Heart left ventricle (tissue), 16 donors: ENCODE measurements at regions not wholly inside any gene's neighbourhood (a gene's known extent, or its start where the extent isn't known, plus 50 kb on each side); places are given as distances from the start of the nearest gene placed in this dataset.
"Not testable (repeated sequence)": the region's sequence is repeated elsewhere in the genome, so short reads cannot be mapped to it uniquely, and the experiment has no call there.

ENCODE experiments used
- ATAC-seq, 4 donors: fragments of 200-7000 bp; cut with Tn5 transposase; one replicate each; pipeline ENCODE4 v1.9.1; 2020 to 2022; ENCODE audit warnings: moderate library complexity in 4 of 4, mild to moderate bottlenecking in 3 of 4, moderate number of reproducible peaks in 1 of 4
- DNase-seq, 5 donors: peaks; one replicate each; pipeline ENCODE4 v3.0.0-alpha.2; 2020
- H3K27ac ChIP-seq, 12 donors: fragments of 200-600 bp; sonication (generic) in 4 of 12; one replicate each; pipeline versions ENCODE4 v1.5.0 to v1.8.0; 2016 to 2022; ENCODE audit warnings: mild to moderate bottlenecking in 2 of 12
- H3K27me3 ChIP-seq, 9 donors: fragments of 200-600 bp; sonication (generic) in 2 of 9; one replicate each; pipeline versions ENCODE4 v1.5.1 to v1.8.0; 2016 to 2022; ENCODE audit warnings: mild to moderate bottlenecking in 3 of 9
- H3K36me3 ChIP-seq, 9 donors: fragments of 200-600 bp; sonication (generic) in 2 of 9; one replicate each; pipeline versions ENCODE4 v1.5.0 to v1.8.0; 2018 to 2022; ENCODE audit warnings: mild to moderate bottlenecking in 2 of 9
- H3K4me1 ChIP-seq, 12 donors: fragments of 200-600 bp; sonication (generic) in 4 of 12; one replicate each; pipeline versions ENCODE4 v1.5.0 to v1.8.0; 2016 to 2022; ENCODE audit warnings: mild to moderate bottlenecking in 3 of 12
- H3K4me3 ChIP-seq, 12 donors: fragments of 200-600 bp; sonication (generic) in 4 of 12; one replicate each; pipeline versions ENCODE4 v1.5.0 to v1.8.0; 2017 to 2022; ENCODE audit warnings: mild to moderate bottlenecking in 9 of 12, moderate library complexity in 4 of 12
- H3K9me3 ChIP-seq, 12 donors: fragments of 200-600 bp; sonication (generic) in 4 of 12; one replicate each; pipeline versions ENCODE4 v1.5.0 to v1.8.0; 2016 to 2022; ENCODE audit warnings: mild to moderate bottlenecking in 1 of 12
- POLR2A ChIP-seq, 2 donors: fragments of 450-650 bp; IDR thresholded peaks; one replicate each; pipeline ENCODE4 v1.6.1; 2017; ENCODE audit warnings: antibody characterized with exemption in 2 of 2, mild to moderate bottlenecking in 2 of 2, moderate library complexity in 2 of 2
- WGBS, 4 donors: extraction: QIAGEN DNeasy Blood & Tissue Kit in 2 of 4; methylation state at CpG; one replicate each; pipeline versions ENCODE4 v1.1.5 to v1.1.7; 2013 to 2018; 5-methylcytosine and 5-hydroxymethylcytosine counted together
- intact Hi-C, 10 donors: fragments of 100-400 bp; cut with DNase I; formaldehyde crosslinking; loops; one replicate each; pipeline versions ENCODE4 v1.11.1 to v1.14.2; 2022
- TF ChIP-seq, protein P1 (sequence below), 12 donors: fragments of 200-600 bp; sonication (generic) in 4 of 12; IDR thresholded peaks; one replicate each; pipeline versions ENCODE4 v1.5.0 to v1.8.0; 2018 to 2022; ENCODE audit warnings: antibody characterized with exemption in 12 of 12, mild to moderate bottlenecking in 5 of 12
- donor health status: ischemic (EF 13 %, LVEDD 7.1; RV severe dilation, severe dysfunction).
- donor health status: healthy with polysubstance abuse.
- donor health status: DM: no; HTN: yes; CAD: no.
- donor health status: DM: no; HTN: no; CAD: no.
- donor health status: ischemic (EF 25% LVEDD 6.9; RV normal size, moderate dysfunction).
- donor health status: ischemic (EF 25% LVEDD 5.7; RV mildly dilated, moderate dysfunction).
- donor health status: healthy.
- donor health status: DM: yes; HTN: yes; CAD: no.
- donor health status: ischemic (EF 35%, LVEDD 5.7; RV mildly dilated, moderate dysfunction).
- donor health status: nonischemic (EF 11% LVEDD 7.7; RV severe dilation, severe dysfunction).
- donor health status: DM: yes; HTN: yes; CAD: no.
- donor health status: PGD.
- donor health status: ischemic (EF 29% LVEDD 5.4; RV normal size, mild dysfunction).
- donor health status: nonischemic (EF 23%, LVEDD 6.1; RV moderate dilation, normal function).

GRCh38 chr9:34773306-34773910 is 63.5 kb upstream of the CCL21 start:
- peaks cover 0 to 16% (median 0%) of the 10 kb centered on the region in 12 donors for H3K9me3 ChIP-seq

DNA sequence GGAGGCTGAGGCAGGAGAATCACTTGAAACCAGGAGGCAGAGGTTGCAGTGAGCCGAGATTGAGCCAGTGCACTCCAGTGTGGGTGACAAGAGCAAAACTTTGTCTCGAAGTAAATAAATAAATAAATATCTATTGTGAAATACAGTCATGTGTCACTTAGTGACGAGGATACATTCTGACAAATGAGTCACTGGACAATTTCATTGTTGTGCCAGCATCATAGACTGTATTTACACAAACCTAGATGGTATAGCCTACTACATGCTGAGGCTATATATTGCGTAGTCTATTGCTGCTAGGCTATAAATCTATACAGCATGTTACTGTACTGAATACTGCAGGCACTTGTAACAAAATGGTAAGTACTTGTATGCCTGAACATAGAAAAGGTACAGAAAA is 61.1 kb upstream of the CCL21 start:
- H3K36me3 ChIP-seq: no peaks in the 10 kb centered on the region
- no peaks in the 10 kb centered on the region for H3K4me1 ChIP-seq
- peaks cover 0 to 29% (median 0%) of the 10 kb centered on the region in 9 donors for H3K27me3 ChIP-seq
- H3K4me3 ChIP-seq: no peak overlapping the region
- no peak for ATAC-seq
- H3K9me3 ChIP-seq: peaks cover 0 to 7% (median 0%) of the 10 kb centered on the region in 12 donors
- no peak for DNase-seq
- intact Hi-C loops: no loop called here
- 77 to 86% (median 83%) methylated on average over 4 of the region's 4 CpGs for WGBS, 4 donors
- H3K27ac ChIP-seq: no peak overlapping the region
- TF ChIP-seq, protein P1, sequence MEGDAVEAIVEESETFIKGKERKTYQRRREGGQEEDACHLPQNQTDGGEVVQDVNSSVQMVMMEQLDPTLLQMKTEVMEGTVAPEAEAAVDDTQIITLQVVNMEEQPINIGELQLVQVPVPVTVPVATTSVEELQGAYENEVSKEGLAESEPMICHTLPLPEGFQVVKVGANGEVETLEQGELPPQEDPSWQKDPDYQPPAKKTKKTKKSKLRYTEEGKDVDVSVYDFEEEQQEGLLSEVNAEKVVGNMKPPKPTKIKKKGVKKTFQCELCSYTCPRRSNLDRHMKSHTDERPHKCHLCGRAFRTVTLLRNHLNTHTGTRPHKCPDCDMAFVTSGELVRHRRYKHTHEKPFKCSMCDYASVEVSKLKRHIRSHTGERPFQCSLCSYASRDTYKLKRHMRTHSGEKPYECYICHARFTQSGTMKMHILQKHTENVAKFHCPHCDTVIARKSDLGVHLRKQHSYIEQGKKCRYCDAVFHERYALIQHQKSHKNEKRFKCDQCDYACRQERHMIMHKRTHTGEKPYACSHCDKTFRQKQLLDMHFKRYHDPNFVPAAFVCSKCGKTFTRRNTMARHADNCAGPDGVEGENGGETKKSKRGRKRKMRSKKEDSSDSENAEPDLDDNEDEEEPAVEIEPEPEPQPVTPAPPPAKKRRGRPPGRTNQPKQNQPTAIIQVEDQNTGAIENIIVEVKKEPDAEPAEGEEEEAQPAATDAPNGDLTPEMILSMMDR (IDR thresholded peaks at IDR 0.05): no peak
- no peak for TF ChIP-seq POLR2A (IDR thresholded peaks at IDR 0.05)

More at GRCh38 chr9:34773306-34773910, 63.5 kb upstream of the CCL21 start:
- TF ChIP-seq, protein P1 (IDR thresholded peaks at IDR 0.05): no peak
- TF ChIP-seq POLR2A (IDR thresholded peaks at IDR 0.05): no peak
- WGBS, 4 donors: 71 to 76% (median 74%) methylated on average over 4 of the region's 4 CpGs
- Histone ChIP-seq H3K27me3 (peaks cover 0 to 23% (median 0%) of the 10 kb centered on the region in 9 donors), H3K4me1 (no peaks in the 10 kb centered on the region), H3K4me3 (no peak overlapping the region), H3K27ac (no peak overlapping the region), H3K36me3 (no peaks in the 10 kb centered on the region)
- no peak for DNase-seq
- ATAC-seq: no peak
- intact Hi-C loops: no loop called here

- DNase-seq, intact Hi-C loops, H3K27ac ChIP-seq, ATAC-seq, H3K36me3 ChIP-seq, H3K4me3 ChIP-seq, H3K9me3 ChIP-seq, H3K4me1 ChIP-seq: not testable (repeated sequence)
- peaks cover 0 to 29% (median 0%) of the 10 kb centered on the region in 9 donors for H3K27me3 ChIP-seq
- 25 to 65% (median 51%) methylated on average over 3 to 9 of the region's 9 CpGs for WGBS, 4 donors
Measured at GRCh38 chr9:34767087-34767486, 57.2 kb upstream of the CCL21 start.

DNA sequence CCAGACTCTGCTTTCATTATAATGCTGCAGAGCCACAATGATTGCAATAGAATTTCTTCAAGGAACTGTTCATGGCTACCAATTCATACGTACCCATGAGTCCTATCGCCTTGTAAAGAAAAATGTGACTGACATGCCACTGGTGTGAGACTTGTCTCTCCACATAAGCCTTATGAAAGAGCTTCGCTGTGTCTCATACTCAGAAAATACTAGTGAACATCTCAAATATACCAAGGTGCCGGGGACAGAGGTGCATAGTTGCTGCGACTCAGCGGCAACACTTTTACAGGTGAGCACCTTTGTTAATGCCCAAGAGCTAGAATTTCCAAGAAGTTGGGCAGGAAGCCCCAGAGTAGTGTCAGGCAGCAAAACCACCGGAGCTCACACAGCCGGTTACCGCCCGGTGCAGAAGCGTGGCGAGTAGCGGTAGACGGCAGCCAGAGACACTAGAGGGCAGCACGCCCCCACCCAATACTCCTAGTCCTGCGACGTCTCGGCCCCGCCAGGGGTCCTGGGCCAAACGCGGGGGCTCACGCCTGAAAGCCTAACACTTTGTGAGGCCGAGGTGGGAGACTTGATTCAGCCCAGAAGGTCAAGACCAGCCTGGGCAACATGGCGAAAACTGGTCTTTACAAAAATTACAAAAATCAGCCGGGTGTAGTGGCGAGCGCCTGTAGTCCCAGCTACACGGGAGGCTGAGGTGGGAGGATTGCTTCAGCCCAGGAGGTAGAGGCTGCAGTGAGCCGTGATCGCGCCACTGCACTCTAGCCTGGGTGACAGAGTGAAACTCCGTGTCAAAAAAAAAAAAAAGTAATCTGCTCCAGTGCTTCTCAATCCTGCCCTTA is 50.5 kb upstream of the CCL21 start:
- intact Hi-C loops: loop anchor here in 1 of 10 donors (5.0 kb wide), 2 partner anchors 107 to 337 kb away; partner anchors contain the start of gene PIGO
- ATAC-seq (peak; percentile 73 to 96 (median 91)), DNase-seq (peak; percentile 29 to 69 (median 45))
- H3K4me3 ChIP-seq, H3K9me3 ChIP-seq, H3K27ac ChIP-seq, H3K4me1 ChIP-seq, H3K36me3 ChIP-seq: not testable (repeated sequence)
- 32 to 40% (median 34%) methylated on average over 25 to 32 of the region's 32 CpGs for WGBS, 4 donors
- peaks cover 0 to 12% (median 0%) of the 10 kb centered on the region in 9 donors for H3K27me3 ChIP-seq
- TF ChIP-seq, protein P1 (IDR thresholded peaks at IDR 0.05): peak; percentile 33 to 71 (median 55)
